GM23338 (cell line): ENCODE measurements at regions not wholly inside any gene's neighbourhood (a gene's known extent, or its start where the extent isn't known, plus 50 kb on each side); places are given as distances from the start of the nearest gene placed in this dataset.

Experiments used
- ATAC-seq: fragments of 200-7000 bp; cut with Tn5 transposase; 3 replicates; pipeline ENCODE4 v1.9.1; 2020
- DNase-seq: peaks from one replicate; pipeline ENCODE4 v3.0.0-alpha.2; 2015; ENCODE audit warnings: low spot score
- H2AFZ ChIP-seq: fragments of 200-600 bp; sonication (generic); 2 replicates; pipeline ENCODE4 v1.8.0; 2016; ENCODE audit warnings: antibody characterized with exemption, mild to moderate bottlenecking, moderate library complexity
- H3F3A ChIP-seq: fragments of 200-600 bp; sonication (generic); replicated peaks from 2 replicates; pipeline ENCODE4 v1.8.0; 2017; ENCODE audit warnings: antibody characterized with exemption, mixed run types, low read depth
- H3K27ac ChIP-seq: fragments of 200-600 bp; sonication (generic); 2 replicates; pipeline ENCODE4 v1.6.1; 2016; ENCODE audit warnings: low read depth
- H3K27me3 ChIP-seq: fragments of 200-600 bp; sonication (generic); 2 replicates; pipeline ENCODE4 v1.8.0; 2016; ENCODE audit warnings: mild to moderate bottlenecking, mixed run types, moderate library complexity; ENCODE audit not compliant: insufficient read depth
- H3K36me3 ChIP-seq: fragments of 200-600 bp; sonication (generic); 2 replicates; pipeline ENCODE4 v1.8.0; 2016; ENCODE audit warnings: mild to moderate bottlenecking; ENCODE audit not compliant: insufficient read depth
- H3K4me1 ChIP-seq: fragments of 200-600 bp; sonication (generic); 2 replicates; pipeline ENCODE4 v1.8.0; 2016; ENCODE audit warnings: mild to moderate bottlenecking, moderate library complexity; ENCODE audit not compliant: insufficient read depth
- H3K4me2 ChIP-seq: fragments of 200-600 bp; sonication (generic); 2 replicates; pipeline ENCODE4 v1.7.1; 2017; ENCODE audit warnings: mixed run types
- H3K4me3 ChIP-seq: fragments of 200-600 bp; sonication (generic); 2 replicates; pipeline ENCODE4 v1.6.1; 2016; ENCODE audit warnings: mixed run types
- H3K79me2 ChIP-seq: fragments of 200-600 bp; sonication (generic); replicated peaks from 2 replicates; pipeline ENCODE4 v1.8.0; 2017; ENCODE audit warnings: mild to moderate bottlenecking; ENCODE audit not compliant: insufficient read depth
- H3K9me2 ChIP-seq: fragments of 200-600 bp; sonication (generic); 2 replicates; pipeline ENCODE4 v1.8.0; 2017; ENCODE audit not compliant: insufficient read depth
- H4K20me1 ChIP-seq: fragments of 200-600 bp; sonication (generic); replicated peaks from 2 replicates; pipeline ENCODE4 v1.8.0; 2017; ENCODE audit warnings: mild to moderate bottlenecking; ENCODE audit not compliant: insufficient read depth
- H3K27ac Mint-ChIP-seq: 2 replicates; pipeline ENCODE4 v1.8.0; 2020; ENCODE audit warnings: inconsistent platforms, mild to moderate bottlenecking, moderate library complexity, mixed read lengths
- H3K27me3 Mint-ChIP-seq: 3 replicates; pipeline ENCODE4 v1.8.0; 2022; ENCODE audit warnings: low read depth, mild to moderate bottlenecking, moderate library complexity, mixed read lengths, inconsistent platforms; ENCODE audit not compliant: insufficient read depth, poor library complexity
- H3K36me3 Mint-ChIP-seq: 3 replicates; pipeline ENCODE4 v1.8.0; 2021; ENCODE audit warnings: low read depth, mild to moderate bottlenecking, inconsistent platforms, moderate library complexity, mixed read lengths
- H3K4me1 Mint-ChIP-seq: 3 replicates; pipeline ENCODE4 v1.8.0; 2020; ENCODE audit warnings: mild to moderate bottlenecking, inconsistent platforms, mixed read lengths
- H3K4me3 Mint-ChIP-seq: 3 replicates; pipeline ENCODE4 v1.8.0; 2021; ENCODE audit warnings: moderate library complexity, mild to moderate bottlenecking, inconsistent platforms, mixed read lengths
- H3K9me3 Mint-ChIP-seq: 3 replicates; pipeline ENCODE4 v1.8.0; 2020; ENCODE audit warnings: moderate library complexity, mild to moderate bottlenecking, inconsistent platforms, mixed read lengths
- CREB1 ChIP-seq: fragments of 250-450 bp; sonication (Bioruptor Pico); IDR thresholded peaks from 2 replicates; pipeline ENCODE4 v1.5.0; 2020; ENCODE audit warnings: low read depth, mild to moderate bottlenecking, moderate library complexity
- ETS1 ChIP-seq: IDR thresholded peaks from 2 replicates; pipeline ENCODE4 v1.6.1; 2016; ENCODE audit warnings: antibody characterized with exemption
- EZH2 ChIP-seq: fragments of 200-600 bp; sonication (generic); IDR thresholded peaks from one replicate; pipeline ENCODE4 v1.8.0; 2017; ENCODE audit warnings: antibody characterized with exemption, mild to moderate bottlenecking, low read depth; ENCODE audit not compliant: unreplicated experiment
- EZH2phosphoT487 ChIP-seq: fragments of 200-600 bp; sonication (generic); IDR thresholded peaks from one replicate; pipeline ENCODE4 v1.8.1; 2018; ENCODE audit warnings: antibody characterized with exemption; ENCODE audit not compliant: unreplicated experiment
- JUNB ChIP-seq: IDR thresholded peaks from one replicate; pipeline ENCODE4 v1.6.1; 2016; ENCODE audit warnings: antibody characterized with exemption; ENCODE audit not compliant: unreplicated experiment
- NANOG ChIP-seq: IDR thresholded peaks from 2 replicates; pipeline ENCODE4 v1.6.1; 2016; ENCODE audit warnings: antibody characterized with exemption, borderline replicate concordance
- POLR2AphosphoS5 ChIP-seq: IDR thresholded peaks from 2 replicates; pipeline ENCODE4 v1.6.1; 2016; ENCODE audit warnings: antibody characterized with exemption, low read depth
- STAT1 ChIP-seq: IDR thresholded peaks from one replicate; pipeline ENCODE4 v1.6.1; 2016; ENCODE audit warnings: antibody characterized with exemption; ENCODE audit not compliant: unreplicated experiment
- ZNF114 ChIP-seq: fragments of 250-450 bp; sonication (Bioruptor Pico); IDR thresholded peaks from 2 replicates; pipeline ENCODE4 v1.5.0; 2020; ENCODE audit warnings: mild to moderate bottlenecking, moderate library complexity
- ZNF331 ChIP-seq: fragments of 250-450 bp; sonication (Bioruptor Pico); IDR thresholded peaks from 2 replicates; pipeline ENCODE4 v1.5.0; 2020; ENCODE audit warnings: low read depth, mild to moderate bottlenecking, moderate library complexity
- TF ChIP-seq, protein P1 (sequence below), 2 experiments: fragments of 200-600 bp in 1 of 2; sonication (generic) in 1 of 2; conservative IDR thresholded peaks; 2 replicates each; pipeline versions ENCODE4 v1.5.1 to v1.6.1; 2016 to 2017; ENCODE audit warnings: antibody characterized with exemption in 2 of 2, low read depth in 2 of 2, mild to moderate bottlenecking in 2 of 2, moderate library complexity in 1 of 2
- TF ChIP-seq, protein P2 (sequence below): IDR thresholded peaks from one replicate; pipeline ENCODE4 v1.6.1; 2018; ENCODE audit warnings: antibody characterized with exemption; ENCODE audit not compliant: unreplicated experiment
- TF ChIP-seq, protein P3 (sequence below): fragments of 250-450 bp; sonication (Bioruptor Pico); IDR thresholded peaks from 2 replicates; pipeline ENCODE4 v1.5.0; 2020; ENCODE audit warnings: mild to moderate bottlenecking, moderate library complexity

- H3K4me1 Mint-ChIP-seq = peaks cover 7% of the 10 kb centered on the region
- ATAC-seq (no peak), DNase-seq (no peak)
- H3K4me3 Mint-ChIP-seq = no peak overlapping the region
- no peak overlapping the region for H3K4me3 ChIP-seq
- no peak overlapping the region for H3K27ac Mint-ChIP-seq
- no peaks in the 10 kb centered on the region for H3K79me2 ChIP-seq
- H3F3A ChIP-seq = no peaks in the 10 kb centered on the region
- no peaks in the 10 kb centered on the region; the same call in 1 of the 2 replicates for H3K9me2 ChIP-seq
- no peaks in the 10 kb centered on the region for H4K20me1 ChIP-seq
- H3K36me3 ChIP-seq = 0 out of 2 replicates have a peak, but pooled peaks cover 7% of the 10 kb centered on the region
- no peak overlapping the region for H3K27ac ChIP-seq
- no peak for TF ChIP-seq STAT1
- TF ChIP-seq ZNF114 (CRISPR knock-in tag) = no peak
- TF ChIP-seq EZH2 = no peak
- TF ChIP-seq CREB1 = no peak
- TF ChIP-seq, protein P1, sequence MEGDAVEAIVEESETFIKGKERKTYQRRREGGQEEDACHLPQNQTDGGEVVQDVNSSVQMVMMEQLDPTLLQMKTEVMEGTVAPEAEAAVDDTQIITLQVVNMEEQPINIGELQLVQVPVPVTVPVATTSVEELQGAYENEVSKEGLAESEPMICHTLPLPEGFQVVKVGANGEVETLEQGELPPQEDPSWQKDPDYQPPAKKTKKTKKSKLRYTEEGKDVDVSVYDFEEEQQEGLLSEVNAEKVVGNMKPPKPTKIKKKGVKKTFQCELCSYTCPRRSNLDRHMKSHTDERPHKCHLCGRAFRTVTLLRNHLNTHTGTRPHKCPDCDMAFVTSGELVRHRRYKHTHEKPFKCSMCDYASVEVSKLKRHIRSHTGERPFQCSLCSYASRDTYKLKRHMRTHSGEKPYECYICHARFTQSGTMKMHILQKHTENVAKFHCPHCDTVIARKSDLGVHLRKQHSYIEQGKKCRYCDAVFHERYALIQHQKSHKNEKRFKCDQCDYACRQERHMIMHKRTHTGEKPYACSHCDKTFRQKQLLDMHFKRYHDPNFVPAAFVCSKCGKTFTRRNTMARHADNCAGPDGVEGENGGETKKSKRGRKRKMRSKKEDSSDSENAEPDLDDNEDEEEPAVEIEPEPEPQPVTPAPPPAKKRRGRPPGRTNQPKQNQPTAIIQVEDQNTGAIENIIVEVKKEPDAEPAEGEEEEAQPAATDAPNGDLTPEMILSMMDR (conservative IDR thresholded peaks at IDR 0.05; ENCODE audit: low read depth in 2 of 2) = no peak
- no peak for TF ChIP-seq JUNB
- no peak for TF ChIP-seq EZH2phosphoT487
- TF ChIP-seq ZNF331 = no peak
- TF ChIP-seq, protein P2, sequence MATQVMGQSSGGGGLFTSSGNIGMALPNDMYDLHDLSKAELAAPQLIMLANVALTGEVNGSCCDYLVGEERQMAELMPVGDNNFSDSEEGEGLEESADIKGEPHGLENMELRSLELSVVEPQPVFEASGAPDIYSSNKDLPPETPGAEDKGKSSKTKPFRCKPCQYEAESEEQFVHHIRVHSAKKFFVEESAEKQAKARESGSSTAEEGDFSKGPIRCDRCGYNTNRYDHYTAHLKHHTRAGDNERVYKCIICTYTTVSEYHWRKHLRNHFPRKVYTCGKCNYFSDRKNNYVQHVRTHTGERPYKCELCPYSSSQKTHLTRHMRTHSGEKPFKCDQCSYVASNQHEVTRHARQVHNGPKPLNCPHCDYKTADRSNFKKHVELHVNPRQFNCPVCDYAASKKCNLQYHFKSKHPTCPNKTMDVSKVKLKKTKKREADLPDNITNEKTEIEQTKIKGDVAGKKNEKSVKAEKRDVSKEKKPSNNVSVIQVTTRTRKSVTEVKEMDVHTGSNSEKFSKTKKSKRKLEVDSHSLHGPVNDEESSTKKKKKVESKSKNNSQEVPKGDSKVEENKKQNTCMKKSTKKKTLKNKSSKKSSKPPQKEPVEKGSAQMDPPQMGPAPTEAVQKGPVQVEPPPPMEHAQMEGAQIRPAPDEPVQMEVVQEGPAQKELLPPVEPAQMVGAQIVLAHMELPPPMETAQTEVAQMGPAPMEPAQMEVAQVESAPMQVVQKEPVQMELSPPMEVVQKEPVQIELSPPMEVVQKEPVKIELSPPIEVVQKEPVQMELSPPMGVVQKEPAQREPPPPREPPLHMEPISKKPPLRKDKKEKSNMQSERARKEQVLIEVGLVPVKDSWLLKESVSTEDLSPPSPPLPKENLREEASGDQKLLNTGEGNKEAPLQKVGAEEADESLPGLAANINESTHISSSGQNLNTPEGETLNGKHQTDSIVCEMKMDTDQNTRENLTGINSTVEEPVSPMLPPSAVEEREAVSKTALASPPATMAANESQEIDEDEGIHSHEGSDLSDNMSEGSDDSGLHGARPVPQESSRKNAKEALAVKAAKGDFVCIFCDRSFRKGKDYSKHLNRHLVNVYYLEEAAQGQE = no peak
- TF ChIP-seq, protein P3, sequence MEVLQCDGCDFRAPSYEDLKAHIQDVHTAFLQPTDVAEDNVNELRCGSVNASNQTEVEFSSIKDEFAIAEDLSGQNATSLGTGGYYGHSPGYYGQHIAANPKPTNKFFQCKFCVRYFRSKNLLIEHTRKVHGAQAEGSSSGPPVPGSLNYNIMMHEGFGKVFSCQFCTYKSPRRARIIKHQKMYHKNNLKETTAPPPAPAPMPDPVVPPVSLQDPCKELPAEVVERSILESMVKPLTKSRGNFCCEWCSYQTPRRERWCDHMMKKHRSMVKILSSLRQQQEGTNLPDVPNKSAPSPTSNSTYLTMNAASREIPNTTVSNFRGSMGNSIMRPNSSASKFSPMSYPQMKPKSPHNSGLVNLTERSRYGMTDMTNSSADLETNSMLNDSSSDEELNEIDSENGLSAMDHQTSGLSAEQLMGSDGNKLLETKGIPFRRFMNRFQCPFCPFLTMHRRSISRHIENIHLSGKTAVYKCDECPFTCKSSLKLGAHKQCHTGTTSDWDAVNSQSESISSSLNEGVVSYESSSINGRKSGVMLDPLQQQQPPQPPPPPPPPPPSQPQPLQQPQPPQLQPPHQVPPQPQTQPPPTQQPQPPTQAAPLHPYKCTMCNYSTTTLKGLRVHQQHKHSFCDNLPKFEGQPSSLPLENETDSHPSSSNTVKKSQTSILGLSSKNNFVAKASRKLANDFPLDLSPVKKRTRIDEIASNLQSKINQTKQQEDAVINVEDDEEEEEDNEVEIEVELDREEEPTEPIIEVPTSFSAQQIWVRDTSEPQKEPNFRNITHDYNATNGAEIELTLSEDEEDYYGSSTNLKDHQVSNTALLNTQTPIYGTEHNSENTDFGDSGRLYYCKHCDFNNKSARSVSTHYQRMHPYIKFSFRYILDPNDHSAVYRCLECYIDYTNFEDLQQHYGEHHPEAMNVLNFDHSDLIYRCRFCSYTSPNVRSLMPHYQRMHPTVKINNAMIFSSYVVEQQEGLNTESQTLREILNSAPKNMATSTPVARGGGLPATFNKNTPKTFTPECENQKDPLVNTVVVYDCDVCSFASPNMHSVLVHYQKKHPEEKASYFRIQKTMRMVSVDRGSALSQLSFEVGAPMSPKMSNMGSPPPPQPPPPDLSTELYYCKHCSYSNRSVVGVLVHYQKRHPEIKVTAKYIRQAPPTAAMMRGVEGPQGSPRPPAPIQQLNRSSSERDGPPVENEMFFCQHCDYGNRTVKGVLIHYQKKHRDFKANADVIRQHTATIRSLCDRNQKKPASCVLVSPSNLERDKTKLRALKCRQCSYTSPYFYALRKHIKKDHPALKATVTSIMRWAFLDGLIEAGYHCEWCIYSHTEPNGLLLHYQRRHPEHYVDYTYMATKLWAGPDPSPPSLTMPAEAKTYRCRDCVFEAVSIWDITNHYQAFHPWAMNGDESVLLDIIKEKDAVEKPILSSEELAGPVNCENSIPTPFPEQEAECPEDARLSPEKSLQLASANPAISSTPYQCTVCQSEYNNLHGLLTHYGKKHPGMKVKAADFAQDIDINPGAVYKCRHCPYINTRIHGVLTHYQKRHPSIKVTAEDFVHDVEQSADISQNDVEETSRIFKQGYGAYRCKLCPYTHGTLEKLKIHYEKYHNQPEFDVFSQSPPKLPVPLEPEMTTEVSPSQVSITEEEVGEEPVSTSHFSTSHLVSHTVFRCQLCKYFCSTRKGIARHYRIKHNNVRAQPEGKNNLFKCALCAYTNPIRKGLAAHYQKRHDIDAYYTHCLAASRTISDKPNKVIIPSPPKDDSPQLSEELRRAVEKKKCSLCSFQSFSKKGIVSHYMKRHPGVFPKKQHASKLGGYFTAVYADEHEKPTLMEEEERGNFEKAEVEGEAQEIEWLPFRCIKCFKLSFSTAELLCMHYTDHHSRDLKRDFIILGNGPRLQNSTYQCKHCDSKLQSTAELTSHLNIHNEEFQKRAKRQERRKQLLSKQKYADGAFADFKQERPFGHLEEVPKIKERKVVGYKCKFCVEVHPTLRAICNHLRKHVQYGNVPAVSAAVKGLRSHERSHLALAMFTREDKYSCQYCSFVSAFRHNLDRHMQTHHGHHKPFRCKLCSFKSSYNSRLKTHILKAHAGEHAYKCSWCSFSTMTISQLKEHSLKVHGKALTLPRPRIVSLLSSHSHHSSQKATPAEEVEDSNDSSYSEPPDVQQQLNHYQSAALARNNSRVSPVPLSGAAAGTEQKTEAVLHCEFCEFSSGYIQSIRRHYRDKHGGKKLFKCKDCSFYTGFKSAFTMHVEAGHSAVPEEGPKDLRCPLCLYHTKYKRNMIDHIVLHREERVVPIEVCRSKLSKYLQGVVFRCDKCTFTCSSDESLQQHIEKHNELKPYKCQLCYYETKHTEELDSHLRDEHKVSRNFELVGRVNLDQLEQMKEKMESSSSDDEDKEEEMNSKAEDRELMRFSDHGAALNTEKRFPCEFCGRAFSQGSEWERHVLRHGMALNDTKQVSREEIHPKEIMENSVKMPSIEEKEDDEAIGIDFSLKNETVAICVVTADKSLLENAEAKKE (CRISPR knock-in tag) = no peak
- no peak for TF ChIP-seq NANOG
- TF ChIP-seq POLR2AphosphoS5 = no peak
- no peak for TF ChIP-seq ETS1
- no peaks in the 10 kb centered on the region for H3K27me3 ChIP-seq
- peaks cover 9% of the 10 kb centered on the region; the same call in 2 of the 3 replicates for H3K36me3 Mint-ChIP-seq
- H3K4me1 ChIP-seq = no peaks in the 10 kb centered on the region
- H2AFZ ChIP-seq = peak overlapping the region; percentile 43; the same call in 1 of the 2 replicates
- H3K4me2 ChIP-seq = no peak overlapping the region
- peaks cover 5% of the 10 kb centered on the region for H3K27me3 Mint-ChIP-seq
- peaks cover 22% of the 10 kb centered on the region; the same call in 2 of the 3 replicates for H3K9me3 Mint-ChIP-seq
These were observed 95.0 kb upstream of the ZBED5 start for GRCh38 chr11:10952872-10953271.
